H9 (cell line): ENCODE measurements at regions not wholly inside any gene's neighbourhood (a gene's known extent, or its start where the extent isn't known, plus 50 kb on each side); places are given as distances from the start of the nearest gene placed in this dataset.

Experiments
- DNase-seq: peaks from one replicate; pipeline ENCODE4 v3.0.0-alpha.2; 2017
- H2AFZ ChIP-seq: one replicate; pipeline ENCODE4 v1.6.1; 2013; ENCODE audit warnings: mild to moderate bottlenecking, low read length, control low read depth, moderate library complexity
- H2AK5ac ChIP-seq: 2 replicates; pipeline ENCODE4 v1.6.1; 2013; ENCODE audit warnings: low read length, control low read depth, mixed read lengths; ENCODE audit not compliant: insufficient read length
- H2BK120ac ChIP-seq: one replicate; pipeline ENCODE4 v1.6.1; 2013; ENCODE audit warnings: low read depth, mild to moderate bottlenecking, low read length, control low read depth, inconsistent platforms; ENCODE audit not compliant: poor library complexity, severe bottlenecking
- H2BK12ac ChIP-seq: 2 replicates; pipeline ENCODE4 v1.6.1; 2013; ENCODE audit warnings: low read length, control low read depth, mixed read lengths, low read depth; ENCODE audit not compliant: insufficient read length
- H2BK15ac ChIP-seq: 2 replicates; pipeline ENCODE4 v1.6.1; 2013; ENCODE audit warnings: low read depth, low read length, control low read depth
- H2BK20ac ChIP-seq: one replicate; pipeline ENCODE4 v1.6.1; 2013; ENCODE audit warnings: low read depth, mild to moderate bottlenecking, low read length, control low read depth, inconsistent platforms; ENCODE audit not compliant: poor library complexity, severe bottlenecking
- H2BK5ac ChIP-seq: 2 replicates; pipeline ENCODE4 v1.6.1; 2013; ENCODE audit warnings: low read length, control low read depth, mixed read lengths; ENCODE audit not compliant: insufficient read length
- H3K14ac ChIP-seq: 2 replicates; pipeline ENCODE4 v1.6.1; 2013; ENCODE audit warnings: low read length, control low read depth; ENCODE audit not compliant: insufficient read depth
- H3K18ac ChIP-seq: 2 replicates; pipeline ENCODE4 v1.6.1; 2013; ENCODE audit warnings: low read depth, mild to moderate bottlenecking, mixed read lengths, low read length, control low read depth; ENCODE audit not compliant: insufficient read length
- H3K23ac ChIP-seq: 2 replicates; pipeline ENCODE4 v1.6.1; 2013; ENCODE audit warnings: low read length, control low read depth, mixed read lengths, low read depth; ENCODE audit not compliant: insufficient read length
- H3K23me2 ChIP-seq: 2 replicates; pipeline ENCODE4 v1.6.1; 2013; ENCODE audit warnings: low read depth, mild to moderate bottlenecking, mixed read lengths, low read length, control low read depth; ENCODE audit not compliant: insufficient read length, poor library complexity, severe bottlenecking
- H3K27ac ChIP-seq: 2 replicates; pipeline ENCODE4 v1.5.1; 2013; ENCODE audit warnings: low read length, control low read depth, mixed read lengths, low read depth; ENCODE audit not compliant: insufficient read length
- H3K27me3 ChIP-seq: 2 replicates; pipeline ENCODE4 v1.6.1; 2013; ENCODE audit warnings: low read length, control low read depth, inconsistent platforms; ENCODE audit not compliant: insufficient read depth
- H3K4ac ChIP-seq: 2 replicates; pipeline ENCODE4 v1.6.1; 2013; ENCODE audit warnings: low read depth, mild to moderate bottlenecking, control low read depth, inconsistent platforms, low read length, moderate library complexity
- H3K4me1 ChIP-seq: 2 replicates; pipeline ENCODE4 v1.6.1; 2013; ENCODE audit warnings: low read length, control low read depth, inconsistent platforms; ENCODE audit not compliant: insufficient read depth
- H3K4me2 ChIP-seq: 2 replicates; pipeline ENCODE4 v1.6.1; 2013; ENCODE audit warnings: low read length, control low read depth, mixed read lengths; ENCODE audit not compliant: insufficient read length, insufficient read depth
- H3K56ac ChIP-seq: 2 replicates; pipeline ENCODE4 v1.6.1; 2013; ENCODE audit warnings: low read depth, mild to moderate bottlenecking, mixed read lengths, low read length, control low read depth; ENCODE audit not compliant: insufficient read length
- H3K79me1 ChIP-seq: 2 replicates; pipeline ENCODE4 v1.6.1; 2013; ENCODE audit warnings: low read depth, mild to moderate bottlenecking, moderate library complexity, low read length, control low read depth, inconsistent platforms; ENCODE audit not compliant: insufficient read depth, poor library complexity, severe bottlenecking
- H3K79me2 ChIP-seq: 2 replicates; pipeline ENCODE4 v1.6.1; 2013; ENCODE audit warnings: low read length, control low read depth, inconsistent platforms; ENCODE audit not compliant: insufficient read depth
- H3K9ac ChIP-seq: 2 replicates; pipeline ENCODE4 v1.6.1; 2013; ENCODE audit warnings: low read length, control low read depth, mixed read lengths; ENCODE audit not compliant: insufficient read length; ENCODE audit errors: extremely low read depth
- H3K9me3 ChIP-seq: one replicate; pipeline ENCODE4 v1.6.1; 2013; ENCODE audit warnings: low read depth, low read length, inconsistent platforms; ENCODE audit not compliant: control insufficient read depth
- H3T11ph ChIP-seq: one replicate; pipeline ENCODE4 v1.6.1; 2013; ENCODE audit warnings: mild to moderate bottlenecking, low read length, control low read depth, inconsistent platforms
- H4K20me1 ChIP-seq: one replicate; pipeline ENCODE4 v1.6.1; 2013; ENCODE audit not compliant: control insufficient read depth, insufficient read length, insufficient read depth
- H4K5ac ChIP-seq: 2 replicates; pipeline ENCODE4 v1.6.1; 2013; ENCODE audit warnings: low read depth, mild to moderate bottlenecking, mixed read lengths, low read length, control low read depth; ENCODE audit not compliant: insufficient read length
- H4K8ac ChIP-seq: replicated peaks from 2 replicates; pipeline ENCODE4 v1.6.1; 2013; ENCODE audit warnings: low read length, control low read depth, mixed read lengths, low read depth; ENCODE audit not compliant: insufficient read length
- H4K91ac ChIP-seq: 2 replicates; pipeline ENCODE4 v1.6.1; 2013; ENCODE audit warnings: low read depth, mild to moderate bottlenecking, moderate library complexity, mixed read lengths, low read length, control low read depth; ENCODE audit not compliant: insufficient read length
- H3K27ac Mint-ChIP-seq, 3 experiments: 2 replicates in 2 of 3; 3 replicates in 1 of 3; pipeline ENCODE4 v1.8.0; 2020 to 2021; ENCODE audit warnings: mixed read lengths in 3 of 3, mild to moderate bottlenecking in 1 of 3, moderate library complexity in 1 of 3
- H3K27me3 Mint-ChIP-seq: 2 replicates; pipeline ENCODE4 v1.8.0; 2021; ENCODE audit warnings: low read depth, mild to moderate bottlenecking, moderate library complexity, mixed read lengths
- H3K36me3 Mint-ChIP-seq, 3 experiments: 2 replicates in 2 of 3; 3 replicates in 1 of 3; pipeline ENCODE4 v1.8.0; 2020 to 2021; ENCODE audit warnings: low read depth in 3 of 3, mixed read lengths in 3 of 3; ENCODE audit not compliant: insufficient read depth in 1 of 3
- H3K4me1 Mint-ChIP-seq, 2 experiments: 2 replicates each; pipeline ENCODE4 v1.8.0; 2020; ENCODE audit warnings: mixed read lengths in 2 of 2
- H3K4me3 Mint-ChIP-seq, 2 experiments: 2 replicates in 1 of 2; 3 replicates in 1 of 2; pipeline ENCODE4 v1.8.0; 2020 to 2021; ENCODE audit warnings: mild to moderate bottlenecking in 2 of 2, mixed read lengths in 2 of 2, moderate library complexity in 1 of 2
- H3K9me3 Mint-ChIP-seq, 2 experiments: 2 replicates in 1 of 2; 3 replicates in 1 of 2; pipeline ENCODE4 v1.8.0; 2020; ENCODE audit warnings: mild to moderate bottlenecking in 2 of 2, mixed read lengths in 2 of 2, moderate library complexity in 1 of 2
- WGBS: extraction: QIAGEN DNeasy Blood & Tissue Kit; methylation state at CpG from one replicate; pipeline ENCODE4 v1.1.7; 2013; ENCODE audit warnings: missing lambda C conversion rate, low lambda C conversion rate, mixed read lengths; ENCODE audit not compliant: insufficient read length; ENCODE audit errors: extremely low coverage; 5-methylcytosine and 5-hydroxymethylcytosine counted together
- TF ChIP-seq, protein P1 (sequence below): fragments of 200-600 bp; sonication (generic); conservative IDR thresholded peaks from 3 replicates; pipeline ENCODE4 v1.8.0; 2021; ENCODE audit warnings: antibody characterized with exemption, mild to moderate bottlenecking

GRCh38 chr10:21061184-21061583 is 164.1 kb upstream of the NEBL start:
- Histone ChIP-seq H2BK12ac (no peak overlapping the region), H3K56ac (no peak overlapping the region), H4K5ac (no peak overlapping the region), H3K23me2 (no peaks in the 10 kb centered on the region), H3K27me3 (no peaks in the 10 kb centered on the region), H3K14ac (no peak overlapping the region), H3K9ac (no peak overlapping the region), H4K91ac (no peak overlapping the region), H2BK120ac (no peak overlapping the region), H2AK5ac (no peak overlapping the region), H3K27ac (no peak overlapping the region), H3K79me1 (no peaks in the 10 kb centered on the region), H4K8ac (no peak overlapping the region), H2BK5ac (no peak overlapping the region), H3K4me2 (no peak overlapping the region), H3K23ac (no peak overlapping the region), H2AFZ (no peak overlapping the region), H3T11ph (no peak overlapping the region), H3K4ac (no peak overlapping the region), H2BK20ac (no peak overlapping the region), H3K9me3 (no peaks in the 10 kb centered on the region), H3K18ac (no peak overlapping the region), H2BK15ac (no peak overlapping the region), H3K4me1 (no peaks in the 10 kb centered on the region), H4K20me1 (no peaks in the 10 kb centered on the region), H3K79me2 (no peaks in the 10 kb centered on the region)
- Mint-ChIP-seq H3K27me3 (no peaks in the 10 kb centered on the region), H3K4me1 (peaks cover 5% of the 10 kb centered on the region in 2 experiments; a peak in 2 of 4 replicates), H3K27ac (no peak overlapping the region), H3K9me3 (peaks cover 4% of the 10 kb centered on the region in 2 experiments; a peak in 4 of 5 replicates), H3K4me3 (no peak overlapping the region), H3K36me3 (peaks cover 0 to 6% (median 4%) of the 10 kb centered on the region in 3 experiments; a peak in 5 of 7 replicates)
- WGBS = no CpG with 5 or more reads among the region's 2 CpGs
- no peak for DNase-seq
- TF ChIP-seq, protein P1, sequence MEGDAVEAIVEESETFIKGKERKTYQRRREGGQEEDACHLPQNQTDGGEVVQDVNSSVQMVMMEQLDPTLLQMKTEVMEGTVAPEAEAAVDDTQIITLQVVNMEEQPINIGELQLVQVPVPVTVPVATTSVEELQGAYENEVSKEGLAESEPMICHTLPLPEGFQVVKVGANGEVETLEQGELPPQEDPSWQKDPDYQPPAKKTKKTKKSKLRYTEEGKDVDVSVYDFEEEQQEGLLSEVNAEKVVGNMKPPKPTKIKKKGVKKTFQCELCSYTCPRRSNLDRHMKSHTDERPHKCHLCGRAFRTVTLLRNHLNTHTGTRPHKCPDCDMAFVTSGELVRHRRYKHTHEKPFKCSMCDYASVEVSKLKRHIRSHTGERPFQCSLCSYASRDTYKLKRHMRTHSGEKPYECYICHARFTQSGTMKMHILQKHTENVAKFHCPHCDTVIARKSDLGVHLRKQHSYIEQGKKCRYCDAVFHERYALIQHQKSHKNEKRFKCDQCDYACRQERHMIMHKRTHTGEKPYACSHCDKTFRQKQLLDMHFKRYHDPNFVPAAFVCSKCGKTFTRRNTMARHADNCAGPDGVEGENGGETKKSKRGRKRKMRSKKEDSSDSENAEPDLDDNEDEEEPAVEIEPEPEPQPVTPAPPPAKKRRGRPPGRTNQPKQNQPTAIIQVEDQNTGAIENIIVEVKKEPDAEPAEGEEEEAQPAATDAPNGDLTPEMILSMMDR = no peak
